Esophagus (tissue), 2 donors: ENCODE measurements at regions not wholly inside any gene's neighbourhood (a gene's known extent, or its start where the extent isn't known, plus 50 kb on each side); places are given as distances from the start of the nearest gene placed in this dataset.
"Not testable (repeated sequence)": the region's sequence is repeated elsewhere in the genome, so short reads cannot be mapped to it uniquely, and the experiment has no call there.

Experiments used
- H3K27ac ChIP-seq, 2 donors: one replicate each; pipeline ENCODE4 v1.5.1; 2013; ENCODE audit warnings: low read depth in 2 of 2, mild to moderate bottlenecking in 2 of 2, inconsistent platforms in 1 of 2, low read length in 1 of 2, moderate library complexity in 1 of 2
- H3K27me3 ChIP-seq, 2 donors: one replicate each; pipeline ENCODE4 v1.6.1; 2013; ENCODE audit warnings: low read length in 2 of 2, control low read depth in 1 of 2, mild to moderate bottlenecking in 1 of 2; ENCODE audit not compliant: insufficient read depth in 2 of 2, control insufficient read depth in 1 of 2
- H3K36me3 ChIP-seq, 2 donors: one replicate each; pipeline ENCODE4 v1.6.1; 2013; ENCODE audit warnings: low read length in 1 of 2; ENCODE audit not compliant: control insufficient read depth in 2 of 2, insufficient read depth in 2 of 2
- H3K4me1 ChIP-seq, 2 donors: one replicate each; pipeline ENCODE4 v1.6.1; 2013; ENCODE audit warnings: low read length in 1 of 2; ENCODE audit not compliant: control insufficient read depth in 2 of 2, insufficient read depth in 2 of 2
- H3K4me3 ChIP-seq, 2 donors: one replicate each; pipeline ENCODE4 v1.5.1; 2013; ENCODE audit warnings: low read length in 2 of 2, mild to moderate bottlenecking in 2 of 2, low read depth in 1 of 2, moderate library complexity in 1 of 2
- H3K9me3 ChIP-seq, 2 donors: one replicate each; pipeline ENCODE4 v1.6.1; 2013; ENCODE audit warnings: mild to moderate bottlenecking in 2 of 2, low read depth in 1 of 2, low read length in 1 of 2, moderate library complexity in 1 of 2; ENCODE audit not compliant: control insufficient read depth in 2 of 2, insufficient read depth in 1 of 2
- whole genome bisulfite sequencing, 2 donors: extraction: QIAGEN DNeasy Blood & Tissue Kit; methylation state at CpG; one replicate each; pipeline ENCODE4 v1.1.7; 2013; 5-methylcytosine and 5-hydroxymethylcytosine counted together
- donor health status: healthy with polysubstance abuse.
- donor health status: Bipolar disorder and iron deficiency.

DNA sequence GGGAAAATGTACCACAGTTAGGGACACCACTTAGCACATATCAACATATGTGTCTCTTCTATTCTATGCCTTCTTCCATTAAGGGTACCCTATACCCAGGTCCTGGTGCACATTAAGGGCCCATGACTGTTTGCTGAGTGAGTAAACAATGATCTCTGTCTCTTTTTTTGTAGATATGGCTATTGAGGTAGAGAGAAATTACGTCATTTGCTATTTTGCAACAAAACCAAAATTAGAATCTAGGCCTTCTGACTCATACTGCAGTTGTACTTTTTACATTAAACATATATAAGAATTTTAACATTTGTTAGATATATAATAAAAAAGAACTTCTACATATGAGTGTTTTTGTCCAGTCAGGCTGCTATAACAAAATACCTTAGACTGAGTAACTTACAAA is 683.2 kb upstream of the LRRN3 start:
- no peak overlapping the region for H3K27ac ChIP-seq
- WGBS, 2 donors, result 41 to 45% methylated on average over 1 of the region's 1 CpG
- H3K36me3 ChIP-seq, result no peaks in the 10 kb centered on the region
- no peaks in the 10 kb centered on the region for H3K4me1 ChIP-seq
- H3K4me3 ChIP-seq, result no peak overlapping the region
- H3K27me3 ChIP-seq, result no peaks in the 10 kb centered on the region
- no peaks in the 10 kb centered on the region for H3K9me3 ChIP-seq

GRCh38 chr7:110412614-110413013 is 678.3 kb upstream of the LRRN3 start:
- H3K36me3 ChIP-seq, result no peaks in the 10 kb centered on the region
- WGBS, 2 donors, result 66 to 74% methylated on average over 1 of the region's 1 CpG
- no peaks in the 10 kb centered on the region for H3K4me1 ChIP-seq
- H3K27me3 ChIP-seq, result no peaks in the 10 kb centered on the region
- no peak overlapping the region for H3K27ac ChIP-seq
- H3K4me3 ChIP-seq, result no peak overlapping the region
- H3K9me3 ChIP-seq, result no peaks in the 10 kb centered on the region

GRCh38 chr7:110413038-110413437 is 677.9 kb upstream of the LRRN3 start:
- Histone ChIP-seq H3K9me3 (no peaks in the 10 kb centered on the region), H3K27me3 (no peaks in the 10 kb centered on the region), H3K4me3 (no peak overlapping the region), H3K4me1 (no peaks in the 10 kb centered on the region), H3K36me3 (no peaks in the 10 kb centered on the region), H3K27ac (no peak overlapping the region)

DNA sequence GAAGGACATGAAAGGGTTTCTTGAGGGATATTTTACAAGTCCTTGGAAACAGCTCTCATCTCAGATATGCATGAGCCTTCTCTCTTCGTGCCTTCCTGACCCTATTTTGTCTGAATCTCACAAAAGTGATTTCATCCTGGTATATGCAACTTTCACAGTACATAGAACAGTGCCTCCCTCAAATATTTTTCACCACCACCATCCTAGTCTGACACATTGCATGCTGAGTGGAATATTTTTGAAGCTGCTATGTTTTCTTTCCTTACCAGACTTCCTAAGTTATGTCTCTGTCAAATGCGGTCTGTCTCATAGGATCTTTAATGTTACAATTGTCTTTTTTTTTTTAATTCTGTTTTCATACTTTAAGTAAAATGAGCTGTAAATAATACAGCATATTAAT is 673.3 kb upstream of the LRRN3 start:
- Histone ChIP-seq H3K4me1 (no peaks in the 10 kb centered on the region), H3K36me3 (no peaks in the 10 kb centered on the region), H3K27me3 (no peaks in the 10 kb centered on the region), H3K27ac (no peak overlapping the region), H3K4me3 (no peak overlapping the region), H3K9me3 (no peaks in the 10 kb centered on the region)
- WGBS, 2 donors, result 84 to 86% methylated on average over 2 of the region's 2 CpGs

- H3K9me3 ChIP-seq, result no peaks in the 10 kb centered on the region
- H3K27me3 ChIP-seq, result no peaks in the 10 kb centered on the region
- no peaks in the 10 kb centered on the region for H3K36me3 ChIP-seq
- H3K27ac ChIP-seq, result no peak overlapping the region
- H3K4me3 ChIP-seq, result no peak overlapping the region
- H3K4me1 ChIP-seq, result no peaks in the 10 kb centered on the region
- WGBS, 2 donors, result 37 to 51% methylated on average over 2 of the region's 2 CpGs
These were observed 672.2 kb upstream of the LRRN3 start for GRCh38 chr7:110418659-110419280.

DNA sequence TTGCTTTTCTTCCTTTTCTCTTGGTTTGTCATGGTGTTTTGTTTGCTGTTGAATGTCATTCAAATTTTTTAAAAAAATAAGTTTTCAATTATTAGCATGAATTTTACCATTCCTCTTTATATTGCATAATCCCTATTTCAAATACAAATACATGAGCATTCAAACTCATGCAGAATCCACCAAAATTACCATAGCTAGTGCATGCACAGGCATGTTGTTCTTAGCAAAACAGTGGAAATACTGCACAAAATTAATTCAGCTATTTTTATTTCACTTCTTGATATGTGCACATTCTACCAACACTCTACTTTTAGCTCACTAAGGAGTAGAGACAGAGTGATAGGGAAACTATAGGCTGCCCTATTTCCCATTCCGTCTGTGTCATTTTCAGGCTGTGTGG is 670.1 kb upstream of the LRRN3 start:
- H3K27ac ChIP-seq, result no peak overlapping the region
- no peaks in the 10 kb centered on the region for H3K36me3 ChIP-seq
- 89 to 97% methylated on average over 1 of the region's 1 CpG for WGBS, 2 donors
- H3K27me3 ChIP-seq, result no peaks in the 10 kb centered on the region
- no peak overlapping the region for H3K4me3 ChIP-seq
- H3K9me3 ChIP-seq, result no peaks in the 10 kb centered on the region
- no peaks in the 10 kb centered on the region for H3K4me1 ChIP-seq

- Histone ChIP-seq H3K36me3 (no peaks in the 10 kb centered on the region), H3K4me3 (no peak overlapping the region), H3K9me3 (no peaks in the 10 kb centered on the region), H3K27me3 (no peaks in the 10 kb centered on the region), H3K4me1 (no peaks in the 10 kb centered on the region), H3K27ac (no peak overlapping the region)
- 71% methylated on average over 5 of the region's 5 CpGs for WGBS, 2 donors
These were observed 669.3 kb upstream of the LRRN3 start for GRCh38 chr7:110421490-110422241.

DNA sequence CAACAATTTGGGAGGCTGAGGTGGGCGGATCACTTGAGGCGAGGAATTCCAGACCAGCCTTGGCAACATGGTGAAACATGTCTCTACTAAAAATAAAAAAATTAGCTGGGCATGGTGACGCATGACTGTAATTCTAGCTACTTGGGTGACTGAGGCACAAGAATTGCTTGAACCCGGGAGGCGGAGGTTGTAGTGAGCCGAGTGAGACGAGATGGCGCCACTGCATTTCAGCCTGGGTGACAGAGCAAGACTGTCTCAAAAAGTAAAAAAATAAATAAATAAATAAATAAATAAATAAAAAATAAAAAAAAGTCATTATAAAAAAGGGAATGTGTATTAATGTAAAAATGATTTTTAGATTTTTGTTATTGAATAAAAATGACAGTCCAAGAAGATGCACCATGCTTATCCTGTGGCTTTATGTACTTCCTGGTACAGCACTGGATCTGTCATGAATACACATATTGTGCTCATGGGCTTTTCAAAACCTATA is 658.8 kb upstream of the LRRN3 start:
- Histone ChIP-seq H3K27ac (no peak overlapping the region), H3K4me3 (no peak overlapping the region), H3K4me1 (no peaks in the 10 kb centered on the region), H3K9me3 (no peaks in the 10 kb centered on the region), H3K27me3 (no peaks in the 10 kb centered on the region), H3K36me3 (no peaks in the 10 kb centered on the region)
- 92 to 95% methylated on average over 8 of the region's 8 CpGs for WGBS, 2 donors

- H3K4me3 ChIP-seq, H3K9me3 ChIP-seq, H3K27ac ChIP-seq, H3K4me1 ChIP-seq, H3K27me3 ChIP-seq, H3K36me3 ChIP-seq: not testable (repeated sequence)
- WGBS, 2 donors, result 91 to 97% methylated on average over 2 of the region's 2 CpGs
These were observed 652.0 kb upstream of the LRRN3 start for GRCh38 chr7:110438926-110439325.

- Histone ChIP-seq H3K27ac (no peak overlapping the region), H3K9me3 (no peaks in the 10 kb centered on the region)
- 43 to 45% methylated on average over 4 of the region's 4 CpGs for WGBS, 2 donors
These were observed 648.5 kb upstream of the LRRN3 start for GRCh38 chr7:110442381-110442837.

More at GRCh38 chr7:110442381-110442837, 648.5 kb upstream of the LRRN3 start:
- Histone ChIP-seq H3K27me3 (no peaks in the 10 kb centered on the region), H3K4me3 (no peak overlapping the region), H3K36me3 (no peaks in the 10 kb centered on the region), H3K4me1 (no peaks in the 10 kb centered on the region)
